ENCODE measurements at regions not wholly inside any gene's neighbourhood (a gene's known extent, or its start where the extent isn't known, plus 50 kb on each side); places are given as distances from the start of the nearest gene placed in this dataset.

- H3K36me3 Mint-ChIP-seq (ENCODE audit: unreplicated experiment): no peaks in the 10 kb centered on the region
- no peaks in the 10 kb centered on the region for H3K9me3 Mint-ChIP-seq (ENCODE audit: unreplicated experiment)
- H3K27me3 Mint-ChIP-seq (ENCODE audit: unreplicated experiment): no peaks in the 10 kb centered on the region
- no peaks in the 10 kb centered on the region for H3K4me1 Mint-ChIP-seq (ENCODE audit: low read depth, unreplicated experiment)
- no peak overlapping the region for H3K27ac Mint-ChIP-seq (ENCODE audit: unreplicated experiment)
- TF ChIP-seq CTCF (IDR thresholded peaks at IDR 0.05; ENCODE audit: partially characterized antibody, unreplicated experiment): no peak
- no peak overlapping the region for H3K4me3 Mint-ChIP-seq (ENCODE audit: unreplicated experiment)
- no peak for DNase-seq
Measured at GRCh38 chr12:82121545-82121944, 236.6 kb downstream of the CCDC59 start.

GRCh38 chr12:82120901-82121300 is 237.3 kb downstream of the CCDC59 start:
- Mint-ChIP-seq H3K9me3 (ENCODE audit: unreplicated experiment) (no peaks in the 10 kb centered on the region), H3K36me3 (ENCODE audit: unreplicated experiment) (no peaks in the 10 kb centered on the region), H3K27ac (ENCODE audit: unreplicated experiment) (no peak overlapping the region), H3K4me3 (ENCODE audit: unreplicated experiment) (no peak overlapping the region), H3K4me1 (ENCODE audit: low read depth, unreplicated experiment) (no peaks in the 10 kb centered on the region), H3K27me3 (ENCODE audit: unreplicated experiment) (no peaks in the 10 kb centered on the region)
- DNase-seq: no peak
- no peak for TF ChIP-seq CTCF (IDR thresholded peaks at IDR 0.05; ENCODE audit: partially characterized antibody, unreplicated experiment)

GRCh38 chr12:82109243-82109642 is 248.9 kb downstream of the CCDC59 start:
- no peaks in the 10 kb centered on the region for H3K9me3 Mint-ChIP-seq (ENCODE audit: unreplicated experiment)
- no peaks in the 10 kb centered on the region for H3K27me3 Mint-ChIP-seq (ENCODE audit: unreplicated experiment)
- no peaks in the 10 kb centered on the region for H3K4me1 Mint-ChIP-seq (ENCODE audit: low read depth, unreplicated experiment)
- no peak overlapping the region for H3K27ac Mint-ChIP-seq (ENCODE audit: unreplicated experiment)
- TF ChIP-seq CTCF (IDR thresholded peaks at IDR 0.05; ENCODE audit: partially characterized antibody, unreplicated experiment): no peak
- no peak for DNase-seq
- no peak overlapping the region for H3K4me3 Mint-ChIP-seq (ENCODE audit: unreplicated experiment)
- no peaks in the 10 kb centered on the region for H3K36me3 Mint-ChIP-seq (ENCODE audit: unreplicated experiment)

GRCh38 chr12:82108615-82109014 is 249.6 kb downstream of the CCDC59 start:
- TF ChIP-seq CTCF (IDR thresholded peaks at IDR 0.05; ENCODE audit: partially characterized antibody, unreplicated experiment): no peak
- Mint-ChIP-seq H3K27ac (ENCODE audit: unreplicated experiment) (no peak overlapping the region), H3K27me3 (ENCODE audit: unreplicated experiment) (no peaks in the 10 kb centered on the region), H3K4me1 (ENCODE audit: low read depth, unreplicated experiment) (no peaks in the 10 kb centered on the region), H3K4me3 (ENCODE audit: unreplicated experiment) (no peak overlapping the region), H3K9me3 (ENCODE audit: unreplicated experiment) (no peaks in the 10 kb centered on the region), H3K36me3 (ENCODE audit: unreplicated experiment) (no peaks in the 10 kb centered on the region)
- DNase-seq: no peak

GRCh38 chr12:82099216-82099615 is 259.0 kb downstream of the CCDC59 start:
- no peak for DNase-seq
- peaks cover 5% of the 10 kb centered on the region for H3K9me3 Mint-ChIP-seq (ENCODE audit: unreplicated experiment)

More at GRCh38 chr12:82099216-82099615, 259.0 kb downstream of the CCDC59 start:
- no peak overlapping the region for H3K27ac Mint-ChIP-seq (ENCODE audit: unreplicated experiment)
- H3K27me3 Mint-ChIP-seq (ENCODE audit: unreplicated experiment): no peaks in the 10 kb centered on the region
- no peaks in the 10 kb centered on the region for H3K36me3 Mint-ChIP-seq (ENCODE audit: unreplicated experiment)
- H3K4me3 Mint-ChIP-seq (ENCODE audit: unreplicated experiment): no peak overlapping the region
- H3K4me1 Mint-ChIP-seq (ENCODE audit: low read depth, unreplicated experiment): peaks cover 2% of the 10 kb centered on the region
- TF ChIP-seq CTCF (IDR thresholded peaks at IDR 0.05; ENCODE audit: partially characterized antibody, unreplicated experiment): no peak
